K562 (cell line): ENCODE measurements at regions not wholly inside any gene's neighbourhood (a gene's known extent, or its start where the extent isn't known, plus 50 kb on each side); places are given as distances from the start of the nearest gene placed in this dataset.

Source experiments
- ATAC-seq: fragments of 200-7000 bp; cut with Tn5 transposase; 3 replicates; pipeline ENCODE4 v1.9.1; 2020; ENCODE audit warnings: moderate library complexity
- BruUV-seq: library from RNA; stranded (reverse); fragments of 400-500 nt; replicated peaks from 2 replicates; lab custom pipeline; 2021; lab: Mats Ljungman, UMichigan
- CTCF ChIA-PET: fragments of 300-600 bp; formaldehyde crosslinking; extraction: SDS; loops from one replicate; lab custom pipeline; 2021; ENCODE audit warnings: low intra/inter-chr PET ratio; lab: Yijun Ruan, JAX
- POLR2A ChIA-PET: fragments of 300-600, 350-650 bp; sonication (Branson Sonifier 250); formaldehyde crosslinking; extraction: SDS; loops from one replicate; lab custom pipeline; 2021; ENCODE audit warnings: antibody characterized with exemption, inconsistent platforms; lab: Yijun Ruan, JAX
- DNase-seq, 4 experiments: peaks; one replicate each; pipeline versions ENCODE4 v3.0.0 to v3.0.0-alpha.2; 2011 to 2018; ENCODE audit warnings: low spot score in 3 of 4, mixed read lengths in 3 of 4; ENCODE audit errors: extremely low read depth in 1 of 4
- FAIRE-seq: peaks from 2 replicates; lab custom pipeline; 2011; peaks lifted over from hg19 to GRCh38; lab: Jason Lieb, UNC
- H2AFZ ChIP-seq: 2 replicates; pipeline ENCODE4 v1.6.0; 2011; ENCODE audit warnings: low read depth, low read length, control low read depth, inconsistent platforms
- H3K27ac ChIP-seq: fragments of 200-600 bp; 3 replicates; pipeline ENCODE4 v1.8.0; 2011; ENCODE audit warnings: low read depth, mild to moderate bottlenecking, control low read depth, inconsistent platforms, low read length, moderate library complexity, mixed read lengths; ENCODE audit errors: extremely low read depth
- H3K27me3 ChIP-seq, 2 experiments: fragments of 300-600 bp in 1 of 2; 2 replicates in 1 of 2; 3 replicates in 1 of 2; pipeline versions ENCODE4 v1.6.0 to v1.8.0; 2011; ENCODE audit warnings: inconsistent platforms in 2 of 2, low read length in 2 of 2, mild to moderate bottlenecking in 1 of 2, mixed read lengths in 1 of 2, moderate library complexity in 1 of 2; ENCODE audit not compliant: control insufficient read depth in 2 of 2, insufficient read depth in 2 of 2
- H3K36me3 ChIP-seq: fragments of 300-600 bp; 3 replicates; pipeline ENCODE4 v1.8.0; 2011; ENCODE audit warnings: mild to moderate bottlenecking, low read length, inconsistent platforms; ENCODE audit not compliant: control insufficient read depth, insufficient read depth
- H3K4me1 ChIP-seq, 2 experiments: fragments of 200-600 bp in 1 of 2; replicated peaks in 1 of 2; 2 replicates in 1 of 2; 3 replicates in 1 of 2; pipeline versions ENCODE4 v1.5.1 to v1.8.0; 2011; ENCODE audit warnings: inconsistent platforms in 2 of 2, low read length in 2 of 2, mild to moderate bottlenecking in 1 of 2, mixed read lengths in 1 of 2, moderate library complexity in 1 of 2; ENCODE audit not compliant: control insufficient read depth in 2 of 2, insufficient read depth in 2 of 2
- H3K4me2 ChIP-seq: 2 replicates; pipeline ENCODE4 v1.6.1; 2011; ENCODE audit warnings: low read length, control low read depth, inconsistent platforms, mixed read lengths; ENCODE audit not compliant: insufficient read depth
- H3K4me3 ChIP-seq: fragments of 200-600 bp; sonication (generic), shearing (Covaris generic); 2 replicates; pipeline ENCODE4 v1.5.1; 2016; ENCODE audit warnings: control low read depth, inconsistent platforms
- H3K79me2 ChIP-seq: fragments of 200-600 bp; 3 replicates; pipeline ENCODE4 v1.8.0; 2011; ENCODE audit warnings: low read length, inconsistent platforms; ENCODE audit not compliant: control insufficient read depth, insufficient read depth
- H3K9ac ChIP-seq, 2 experiments: 2 replicates each; pipeline versions ENCODE4 v1.6.0 to v1.6.1; 2011; ENCODE audit warnings: low read depth in 2 of 2, low read length in 2 of 2, control low read depth in 1 of 2, inconsistent platforms in 1 of 2, mild to moderate bottlenecking in 1 of 2, mixed read lengths in 1 of 2; ENCODE audit not compliant: insufficient read depth in 1 of 2
- H3K9me1 ChIP-seq: one replicate; pipeline ENCODE4 v1.6.0; 2011; ENCODE audit warnings: inconsistent platforms, mild to moderate bottlenecking, low read length, moderate library complexity; ENCODE audit not compliant: control insufficient read depth, insufficient read depth
- H3K9me3 ChIP-seq: replicated peaks from 2 replicates; pipeline ENCODE4 v1.5.1; 2011; ENCODE audit warnings: low read depth, low read length, inconsistent platforms; ENCODE audit not compliant: control insufficient read depth, insufficient read depth
- H4K20me1 ChIP-seq: replicated peaks from 2 replicates; pipeline ENCODE4 v1.6.1; 2011; ENCODE audit warnings: low read length, inconsistent platforms, mixed read lengths; ENCODE audit not compliant: control insufficient read depth, insufficient read depth
- CHD4 ChIP-seq: fragments of 200-600 bp; sonication (generic); IDR thresholded peaks from 3 replicates; pipeline ENCODE4 v1.6.1; 2012; ENCODE audit warnings: low read depth, mild to moderate bottlenecking, mixed read lengths, low read length, inconsistent platforms; ENCODE audit not compliant: insufficient read depth, insufficient replicate concordance, poor library complexity, severe bottlenecking
- DLX4 ChIP-seq: fragments of 250-450 bp; sonication (Bioruptor Pico); IDR thresholded peaks from 2 replicates; pipeline ENCODE4 v1.6.1; 2021; ENCODE audit warnings: mild to moderate bottlenecking
- GTF2F1 ChIP-seq: IDR thresholded peaks from 2 replicates; pipeline ENCODE4 v1.6.1; 2011; ENCODE audit warnings: low read depth, low read length, improper control_type of control experiment
- HDAC8 ChIP-seq: fragments of 450-650 bp; IDR thresholded peaks from 2 replicates; pipeline ENCODE4 v1.6.1; 2016; ENCODE audit warnings: mild to moderate bottlenecking, missing genetic modification characterization, moderate library complexity, missing compliant biosample characterization
- HES1 ChIP-seq: fragments of 450-650 bp; IDR thresholded peaks from 2 replicates; pipeline ENCODE4 v1.6.1; 2016; ENCODE audit warnings: low read depth, mild to moderate bottlenecking, moderate library complexity
- ID3 ChIP-seq, 2 experiments: fragments of 250-450 bp in 1 of 2; fragments of 450-650 bp in 1 of 2; sonication (Bioruptor Pico) in 1 of 2; IDR thresholded peaks; 2 replicates each; pipeline versions ENCODE4 v1.6.1 to v1.8.0; 2016 to 2021; ENCODE audit warnings: mild to moderate bottlenecking in 2 of 2, moderate library complexity in 2 of 2, missing compliant biosample characterization in 1 of 2, missing genetic modification characterization in 1 of 2
- MAX ChIP-seq: sonication (generic); formaldehyde crosslinking; IDR thresholded peaks from 2 replicates; pipeline ENCODE4 v1.9.0; 2022; ENCODE audit warnings: mild to moderate bottlenecking, missing genetic modification reagents
- PBX2 ChIP-seq, 2 experiments: IDR thresholded peaks in 1 of 2; conservative IDR thresholded peaks in 1 of 2; 2 replicates each; pipeline ENCODE4 v1.6.1; 2016; ENCODE audit warnings: low read depth in 2 of 2, mild to moderate bottlenecking in 1 of 2, missing compliant biosample characterization in 1 of 2, missing genetic modification characterization in 1 of 2, moderate library complexity in 1 of 2
- PHB2 ChIP-seq: fragments of 450-650 bp; IDR thresholded peaks from 2 replicates; pipeline ENCODE4 v1.6.1; 2017; ENCODE audit warnings: low read depth
- TAF9B ChIP-seq: fragments of 450-650 bp; IDR thresholded peaks from 2 replicates; pipeline ENCODE4 v1.6.1; 2018; ENCODE audit warnings: mild to moderate bottlenecking; ENCODE audit not compliant: partially characterized antibody
- ZNF699 ChIP-seq: fragments of 250-450 bp; sonication (Bioruptor Pico); IDR thresholded peaks from 2 replicates; pipeline ENCODE4 v1.8.0; 2021; ENCODE audit warnings: mild to moderate bottlenecking, moderate library complexity; ENCODE audit not compliant: insufficient replicate concordance
- WGBS: fragments of 100-300 bp; shearing (Covaris generic); methylation state at CpG from one replicate; pipeline ENCODE4 v1.1.6; 2016; ENCODE audit warnings: low coverage, mixed read lengths; ENCODE audit not compliant: insufficient coverage; ENCODE audit errors: missing lambda C conversion rate; 5-methylcytosine and 5-hydroxymethylcytosine counted together
- in situ Hi-C: fragments of 300-500 bp; cut with MboI; formaldehyde crosslinking; loops from 4 replicates; pipeline ENCODE4 v1.15.0; 2018; ENCODE audit warnings: inconsistent platforms, mixed read lengths
- intact Hi-C: fragments of 100-400 bp; cut with micrococcal nuclease; formaldehyde crosslinking; loops from 2 replicates; pipeline ENCODE4 v1.14.2; 2022

GRCh38 chr10:131021969-131022368 lies 289.6 kb downstream of the TCERG1L start (continued):
- TF ChIP-seq PBX2 (CRISPR knock-in tag; IDR thresholded peaks at IDR 0.05; ENCODE audit: low read depth), result no peak
- no peak for TF ChIP-seq PBX2 (tag; conservative IDR thresholded peaks at IDR 0.05; ENCODE audit: low read depth)

GRCh38 chr10:131022369-131022768 lies 289.2 kb downstream of the TCERG1L start:
- FAIRE-seq (no peak), DNase-seq (no peak), ATAC-seq (no peak)
- Histone ChIP-seq H3K9ac (no peak overlapping the region), H3K9me3 (no peaks in the 10 kb centered on the region), H3K9me1 (no peaks in the 10 kb centered on the region), H4K20me1 (no peaks in the 10 kb centered on the region), H3K4me2 (no peak overlapping the region), H3K4me1 (no peaks in the 10 kb centered on the region), H3K79me2 (no peaks in the 10 kb centered on the region), H3K36me3 (no peaks in the 10 kb centered on the region), H3K27me3 (peaks cover 0 to 3% of the 10 kb centered on the region in 2 experiments; a peak in 1 of 5 replicates), H2AFZ (no peak overlapping the region), H3K27ac (no peak overlapping the region), H3K4me3 (no peak overlapping the region)
- BruUV-seq, result no TSS peak
- WGBS, result 0% methylated on average over 4 of the region's 10 CpGs
- ChIA-PET CTCF (no interaction called here), POLR2A (no interaction called here)
- intact Hi-C loops (no loop called here), in situ Hi-C loops (no loop called here)
- TF ChIP-seq DLX4 (CRISPR knock-in tag), result no peak
- no peak for TF ChIP-seq MAX (CRISPR knock-in tag)
- TF ChIP-seq ID3 (CRISPR knock-in tag; IDR thresholded peaks at IDR 0.05), result no peak
- TF ChIP-seq ID3 (tag; IDR thresholded peaks at IDR 0.05), result no peak
- no peak for TF ChIP-seq TAF9B
- TF ChIP-seq PHB2, result no peak
- no peak for TF ChIP-seq GTF2F1
- TF ChIP-seq CHD4, result no peak
- TF ChIP-seq HDAC8 (tag), result no peak
- TF ChIP-seq HES1, result no peak
- TF ChIP-seq ZNF699, result no peak
